ENCODE measurements at regions not wholly inside any gene's neighbourhood (a gene's known extent, or its start where the extent isn't known, plus 50 kb on each side); places are given as distances from the start of the nearest gene placed in this dataset.
"Not testable (repeated sequence)": the region's sequence is repeated elsewhere in the genome, so short reads cannot be mapped to it uniquely, and the experiment has no call there.

DNA sequence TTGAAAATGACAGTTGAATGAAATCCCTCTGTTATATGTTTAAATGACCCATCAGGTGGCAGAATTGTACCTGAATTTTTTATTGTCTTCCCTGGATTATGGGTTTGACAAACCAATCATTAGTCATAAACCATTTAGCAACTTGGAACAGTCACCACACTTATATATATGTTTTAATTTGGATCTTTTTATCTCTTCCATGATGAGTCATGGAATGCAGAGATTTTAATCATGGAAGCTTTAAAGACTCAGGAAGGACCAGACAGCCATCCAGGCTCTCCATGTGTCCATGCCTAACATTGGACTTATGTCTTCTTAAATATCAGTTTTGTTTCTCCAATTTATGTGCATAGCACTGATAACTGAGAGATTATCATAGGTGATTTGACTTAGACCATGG, 188.3 kb upstream of the ZSWIM2 start:
- Histone ChIP-seq H3K27me3 (ENCODE audit: control insufficient read depth, insufficient read depth, low read length) (no peaks in the 10 kb centered on the region), H3K9me3 (ENCODE audit: control insufficient read depth in 2 of 3, insufficient read depth in 1 of 3, low read length in 3 of 3) (no peaks in the 10 kb centered on the region), H3K36me3 (ENCODE audit: control insufficient read depth in 2 of 3, insufficient read depth in 3 of 3, low read length in 3 of 3) (no peaks in the 10 kb centered on the region), H3K4me1 (ENCODE audit: control insufficient read depth in 2 of 3, insufficient read depth in 2 of 3, low read depth in 1 of 3, low read length in 3 of 3) (no peaks in the 10 kb centered on the region), H3K9ac (ENCODE audit: low read length in 3 of 3) (no peak overlapping the region), H3K4me3 (ENCODE audit: low read length in 3 of 3) (no peak overlapping the region), H3K27ac (ENCODE audit: low read depth in 2 of 2, low read length in 2 of 2) (no peak overlapping the region)
- intact Hi-C loops (cut with DNase I) = no loop called here
- TF ChIP-seq, protein P1, sequence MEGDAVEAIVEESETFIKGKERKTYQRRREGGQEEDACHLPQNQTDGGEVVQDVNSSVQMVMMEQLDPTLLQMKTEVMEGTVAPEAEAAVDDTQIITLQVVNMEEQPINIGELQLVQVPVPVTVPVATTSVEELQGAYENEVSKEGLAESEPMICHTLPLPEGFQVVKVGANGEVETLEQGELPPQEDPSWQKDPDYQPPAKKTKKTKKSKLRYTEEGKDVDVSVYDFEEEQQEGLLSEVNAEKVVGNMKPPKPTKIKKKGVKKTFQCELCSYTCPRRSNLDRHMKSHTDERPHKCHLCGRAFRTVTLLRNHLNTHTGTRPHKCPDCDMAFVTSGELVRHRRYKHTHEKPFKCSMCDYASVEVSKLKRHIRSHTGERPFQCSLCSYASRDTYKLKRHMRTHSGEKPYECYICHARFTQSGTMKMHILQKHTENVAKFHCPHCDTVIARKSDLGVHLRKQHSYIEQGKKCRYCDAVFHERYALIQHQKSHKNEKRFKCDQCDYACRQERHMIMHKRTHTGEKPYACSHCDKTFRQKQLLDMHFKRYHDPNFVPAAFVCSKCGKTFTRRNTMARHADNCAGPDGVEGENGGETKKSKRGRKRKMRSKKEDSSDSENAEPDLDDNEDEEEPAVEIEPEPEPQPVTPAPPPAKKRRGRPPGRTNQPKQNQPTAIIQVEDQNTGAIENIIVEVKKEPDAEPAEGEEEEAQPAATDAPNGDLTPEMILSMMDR (IDR thresholded peaks at IDR 0.05; ENCODE audit: borderline replicate concordance, extremely low read depth, insufficient read depth) = no peak
- no peak for FAIRE-seq
- no peak for DNase-seq

DNA sequence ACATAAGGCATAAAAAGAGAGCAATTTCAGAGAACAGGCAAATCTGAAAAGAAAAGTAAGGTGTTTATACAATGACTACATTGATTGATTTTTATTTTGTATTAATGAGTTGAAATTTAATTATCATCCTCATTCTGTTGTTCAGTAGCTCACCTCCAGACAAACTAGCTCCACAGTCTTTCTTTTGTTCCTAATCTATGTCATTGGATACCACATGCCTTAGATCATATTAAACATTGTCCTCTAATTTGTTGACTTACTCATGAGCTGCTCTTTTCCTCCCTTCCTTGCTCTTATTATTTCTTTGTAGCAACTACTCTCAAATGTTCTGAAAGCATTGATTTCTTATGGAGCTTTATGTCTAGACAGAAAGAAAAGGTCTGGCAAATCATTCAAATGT, 185.5 kb upstream of the ZSWIM2 start:
- Histone ChIP-seq H3K27me3 (ENCODE audit: control insufficient read depth, insufficient read depth, low read length) (no peaks in the 10 kb centered on the region), H3K4me1 (ENCODE audit: control insufficient read depth in 2 of 3, insufficient read depth in 2 of 3, low read depth in 1 of 3, low read length in 3 of 3) (no peaks in the 10 kb centered on the region), H3K9ac (ENCODE audit: low read length in 3 of 3) (no peak overlapping the region), H3K27ac (ENCODE audit: low read depth in 2 of 2, low read length in 2 of 2) (no peak overlapping the region), H3K36me3 (ENCODE audit: control insufficient read depth in 2 of 3, insufficient read depth in 3 of 3, low read length in 3 of 3) (no peaks in the 10 kb centered on the region), H3K9me3 (ENCODE audit: control insufficient read depth in 2 of 3, insufficient read depth in 1 of 3, low read length in 3 of 3) (no peaks in the 10 kb centered on the region), H3K4me3 (ENCODE audit: low read length in 3 of 3) (no peak overlapping the region)
- no peak for FAIRE-seq
- TF ChIP-seq, protein P1 (IDR thresholded peaks at IDR 0.05; ENCODE audit: borderline replicate concordance, extremely low read depth, insufficient read depth) = no peak
- intact Hi-C loops (cut with DNase I) = no loop called here
- DNase-seq = no peak

DNA sequence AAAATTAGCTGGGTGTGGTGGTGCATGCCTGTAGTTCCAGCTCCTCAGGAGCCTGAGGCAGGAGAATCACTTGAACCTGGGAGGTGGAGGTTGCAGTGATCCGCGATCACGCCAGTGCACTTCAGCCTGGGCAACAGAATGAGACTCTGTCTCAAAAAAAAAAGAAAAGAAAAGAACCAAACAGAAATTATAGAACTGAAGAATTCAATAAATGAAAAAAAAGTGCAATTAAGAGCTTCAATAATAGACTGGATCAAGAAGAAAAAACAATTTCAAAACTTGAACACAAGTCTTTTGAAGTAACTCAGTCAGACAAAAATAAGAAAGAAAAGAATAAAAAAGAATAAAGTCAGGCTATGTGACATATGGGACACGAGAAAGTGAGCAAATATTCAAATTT, 175.8 kb upstream of the ZSWIM2 start:
- FAIRE-seq = no peak
- H3K4me3 ChIP-seq (ENCODE audit: low read length in 3 of 3) = no peak overlapping the region
- H3K27ac ChIP-seq (ENCODE audit: low read depth in 2 of 2, low read length in 2 of 2) = no peak overlapping the region
- H3K27me3 ChIP-seq (ENCODE audit: control insufficient read depth, insufficient read depth, low read length) = no peaks in the 10 kb centered on the region
- no peaks in the 10 kb centered on the region for H3K4me1 ChIP-seq (ENCODE audit: control insufficient read depth in 2 of 3, insufficient read depth in 2 of 3, low read depth in 1 of 3, low read length in 3 of 3)
- H3K9ac ChIP-seq (ENCODE audit: low read length in 3 of 3) = no peak overlapping the region
- TF ChIP-seq, protein P1 (IDR thresholded peaks at IDR 0.05; ENCODE audit: borderline replicate concordance, extremely low read depth, insufficient read depth) = no peak
- no peaks in the 10 kb centered on the region for H3K36me3 ChIP-seq (ENCODE audit: control insufficient read depth in 2 of 3, insufficient read depth in 3 of 3, low read length in 3 of 3)
- peaks cover 0 to 11% (median 0%) of the 10 kb centered on the region in 3 donors for H3K9me3 ChIP-seq (ENCODE audit: control insufficient read depth in 2 of 3, insufficient read depth in 1 of 3, low read length in 3 of 3)
- intact Hi-C loops (cut with DNase I) = no loop called here
- no peak for DNase-seq

DNA sequence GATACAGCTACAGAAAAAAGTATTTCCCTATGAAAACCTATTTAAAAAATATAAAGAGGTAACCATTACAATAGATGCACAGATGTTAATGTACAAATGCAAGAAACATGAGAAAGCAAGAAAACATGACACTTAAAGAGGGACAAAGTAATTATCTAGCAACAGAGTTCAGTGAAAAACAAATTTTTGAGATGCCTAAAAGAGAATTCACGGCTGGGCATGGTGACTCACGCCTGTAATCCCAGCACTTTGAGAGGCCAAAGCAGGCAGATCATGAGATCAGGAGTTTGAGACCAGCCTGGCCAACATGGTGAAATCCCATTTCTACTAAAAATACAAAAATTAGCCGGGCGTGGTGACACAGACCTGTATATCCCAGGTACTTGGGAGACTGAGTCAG, 175.0 kb upstream of the ZSWIM2 start:
- H3K27ac ChIP-seq (ENCODE audit: low read depth in 2 of 2, low read length in 2 of 2); H3K4me3 ChIP-seq (ENCODE audit: low read length in 3 of 3); H3K9ac ChIP-seq (ENCODE audit: low read length in 3 of 3); H3K27me3 ChIP-seq (ENCODE audit: control insufficient read depth, insufficient read depth, low read length); H3K36me3 ChIP-seq (ENCODE audit: control insufficient read depth in 2 of 3, insufficient read depth in 3 of 3, low read length in 3 of 3); DNase-seq; intact Hi-C loops (cut with DNase I); FAIRE-seq; H3K4me1 ChIP-seq (ENCODE audit: control insufficient read depth in 2 of 3, insufficient read depth in 2 of 3, low read depth in 1 of 3, low read length in 3 of 3): not testable (repeated sequence)
- peaks cover 0 to 11% (median 0%) of the 10 kb centered on the region in 3 donors for H3K9me3 ChIP-seq (ENCODE audit: control insufficient read depth in 2 of 3, insufficient read depth in 1 of 3, low read length in 3 of 3)

Data from kidney (tissue), 13 donors.